Loucy (cell line): ENCODE measurements at regions not wholly inside any gene's neighbourhood (a gene's known extent, or its start where the extent isn't known, plus 50 kb on each side); places are given as distances from the start of the nearest gene placed in this dataset.

Experiments used
- H2AFZ ChIP-seq: fragments of 200-600 bp; sonication (generic); 2 replicates; pipeline ENCODE4 v1.6.0; 2016; ENCODE audit warnings: antibody characterized with exemption, mild to moderate bottlenecking, low read length, moderate library complexity
- H3F3A ChIP-seq: fragments of 200-600 bp; 2 replicates; pipeline ENCODE4 v1.6.0; 2016; ENCODE audit warnings: antibody characterized with exemption, low read depth, mild to moderate bottlenecking
- H3K27me3 ChIP-seq: fragments of 200-600 bp; sonication (generic); 2 replicates; pipeline ENCODE4 v1.6.1; 2014; ENCODE audit warnings: low read length, mild to moderate bottlenecking; ENCODE audit not compliant: insufficient read depth, poor library complexity, severe bottlenecking
- H3K36me3 ChIP-seq: fragments of 200-600 bp; sonication (generic); 2 replicates; pipeline ENCODE4 v1.6.1; 2016; ENCODE audit warnings: low read length; ENCODE audit not compliant: insufficient read depth
- H3K4me1 ChIP-seq: fragments of 200-600 bp; sonication (generic); 2 replicates; pipeline ENCODE4 v1.5.1; 2014; ENCODE audit warnings: low read length, mild to moderate bottlenecking; ENCODE audit not compliant: insufficient read depth, poor library complexity, severe bottlenecking
- H3K4me2 ChIP-seq: fragments of 200-600 bp; sonication (generic); 2 replicates; pipeline ENCODE4 v1.6.0; 2014; ENCODE audit warnings: antibody characterized with exemption, low read length, low read depth, mild to moderate bottlenecking; ENCODE audit not compliant: poor library complexity, severe bottlenecking
- H3K4me3 ChIP-seq: fragments of 200-600 bp; sonication (generic); 2 replicates; pipeline ENCODE4 v1.5.1; 2014; ENCODE audit warnings: low read length, mild to moderate bottlenecking, mixed read lengths; ENCODE audit not compliant: poor library complexity, severe bottlenecking
- H3K79me2 ChIP-seq: fragments of 200-600 bp; sonication (generic); 2 replicates; pipeline ENCODE4 v1.6.1; 2014; ENCODE audit warnings: low read length; ENCODE audit not compliant: insufficient read depth
- H3K9ac ChIP-seq: fragments of 200-600 bp; sonication (generic); 2 replicates; pipeline ENCODE4 v1.6.0; 2014; ENCODE audit warnings: mild to moderate bottlenecking, low read depth, low read length, moderate library complexity; ENCODE audit not compliant: poor library complexity, severe bottlenecking
- H3K9me2 ChIP-seq: fragments of 200-600 bp; sonication (generic); replicated peaks from 2 replicates; pipeline ENCODE4 v1.6.1; 2016; ENCODE audit warnings: low read depth, low read length, mixed read lengths
- H3K9me3 ChIP-seq: fragments of 200-600 bp; sonication (generic); 2 replicates; pipeline ENCODE4 v1.6.1; 2014; ENCODE audit warnings: mild to moderate bottlenecking, antibody characterized with exemption, low read length, low read depth; ENCODE audit not compliant: insufficient read depth
- H4K20me1 ChIP-seq: fragments of 200-600 bp; sonication (generic); 2 replicates; pipeline ENCODE4 v1.6.0; 2014; ENCODE audit warnings: antibody characterized with exemption, low read length, mild to moderate bottlenecking; ENCODE audit not compliant: insufficient read depth, poor library complexity, severe bottlenecking
- CTCF ChIP-seq: fragments of 200-600 bp; sonication (generic); conservative IDR thresholded peaks from 2 replicates; pipeline ENCODE4 v1.5.1; 2014; ENCODE audit warnings: mild to moderate bottlenecking, antibody characterized with exemption, low read length
- EZH2phosphoT487 ChIP-seq: fragments of 200-600 bp; IDR thresholded peaks from 2 replicates; pipeline ENCODE4 v1.6.1; 2018; ENCODE audit warnings: antibody characterized with exemption, mild to moderate bottlenecking, moderate library complexity, borderline replicate concordance

- no peaks in the 10 kb centered on the region for H3K4me1 ChIP-seq
- no peaks in the 10 kb centered on the region for H3K9me3 ChIP-seq
- TF ChIP-seq EZH2phosphoT487 (no peak), CTCF (no peak)
- no peaks in the 10 kb centered on the region for H4K20me1 ChIP-seq
- H3K79me2 ChIP-seq, result no peaks in the 10 kb centered on the region
- no peak overlapping the region for H3K9ac ChIP-seq
- H3F3A ChIP-seq, result no peaks in the 10 kb centered on the region
- no peak overlapping the region for H2AFZ ChIP-seq
- no peaks in the 10 kb centered on the region for H3K9me2 ChIP-seq
- H3K36me3 ChIP-seq, result no peaks in the 10 kb centered on the region
- no peak overlapping the region for H3K4me3 ChIP-seq
- H3K27me3 ChIP-seq, result no peaks in the 10 kb centered on the region
- H3K4me2 ChIP-seq, result no peak overlapping the region
These were observed 77.5 kb upstream of the INSIG1 start for GRCh38 chr7:155219947-155220769.

GRCh38 chr7:155220903-155221302 is 76.8 kb upstream of the INSIG1 start:
- no peaks in the 10 kb centered on the region for H3K79me2 ChIP-seq
- no peaks in the 10 kb centered on the region for H3K4me1 ChIP-seq
- H4K20me1 ChIP-seq, result no peaks in the 10 kb centered on the region
- H3K9ac ChIP-seq, result no peak overlapping the region
- TF ChIP-seq CTCF, result no peak
- no peak for TF ChIP-seq EZH2phosphoT487
- no peaks in the 10 kb centered on the region for H3K9me2 ChIP-seq
- H3K27me3 ChIP-seq, result no peaks in the 10 kb centered on the region
- no peak overlapping the region for H2AFZ ChIP-seq
- no peaks in the 10 kb centered on the region for H3F3A ChIP-seq
- no peak overlapping the region for H3K4me3 ChIP-seq
- no peak overlapping the region for H3K4me2 ChIP-seq
- H3K36me3 ChIP-seq, result no peaks in the 10 kb centered on the region
- H3K9me3 ChIP-seq, result no peaks in the 10 kb centered on the region

- H3K36me3 ChIP-seq, result no peaks in the 10 kb centered on the region
- H3K9me3 ChIP-seq, result no peaks in the 10 kb centered on the region
- no peak overlapping the region for H3K4me2 ChIP-seq
- no peak overlapping the region for H3K4me3 ChIP-seq
- H3K9me2 ChIP-seq, result no peaks in the 10 kb centered on the region
- H4K20me1 ChIP-seq, result no peaks in the 10 kb centered on the region
- no peaks in the 10 kb centered on the region for H3K79me2 ChIP-seq
- no peak overlapping the region for H2AFZ ChIP-seq
- no peak for TF ChIP-seq EZH2phosphoT487
- no peak for TF ChIP-seq CTCF
- no peaks in the 10 kb centered on the region for H3F3A ChIP-seq
- no peak overlapping the region for H3K9ac ChIP-seq
- no peaks in the 10 kb centered on the region for H3K4me1 ChIP-seq
- no peaks in the 10 kb centered on the region for H3K27me3 ChIP-seq
These were observed 76.1 kb upstream of the INSIG1 start for GRCh38 chr7:155221547-155221946.
